ENCODE measurements at regions not wholly inside any gene's neighbourhood (a gene's known extent, or its start where the extent isn't known, plus 50 kb on each side); places are given as distances from the start of the nearest gene placed in this dataset.
"Not testable (repeated sequence)": the region's sequence is repeated elsewhere in the genome, so short reads cannot be mapped to it uniquely, and the experiment has no call there.

DNA sequence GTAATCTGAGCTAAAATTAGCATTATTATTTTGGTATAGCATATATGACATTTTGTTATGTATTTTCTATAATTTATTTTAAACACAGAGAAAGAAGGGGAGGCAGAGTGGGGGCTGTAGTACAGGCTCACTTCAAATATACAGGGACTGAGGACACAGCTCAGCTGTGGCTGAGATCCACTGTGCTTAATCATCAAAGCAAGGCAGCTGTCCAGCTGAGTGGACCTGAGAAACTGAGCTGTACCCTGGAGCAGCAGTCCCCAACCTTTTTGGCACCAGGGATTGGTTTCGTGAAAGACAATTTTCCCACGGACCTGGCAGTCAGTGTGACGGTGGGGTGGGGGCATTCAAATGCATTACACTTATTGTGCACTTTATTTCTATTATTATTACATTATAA, 687.2 kb downstream of the RNF144A start:
- no peak for DNase-seq

GRCh38 chr2:7607441-7608173, 690.4 kb downstream of the RNF144A start:
- DNase-seq, result no peak

DNA sequence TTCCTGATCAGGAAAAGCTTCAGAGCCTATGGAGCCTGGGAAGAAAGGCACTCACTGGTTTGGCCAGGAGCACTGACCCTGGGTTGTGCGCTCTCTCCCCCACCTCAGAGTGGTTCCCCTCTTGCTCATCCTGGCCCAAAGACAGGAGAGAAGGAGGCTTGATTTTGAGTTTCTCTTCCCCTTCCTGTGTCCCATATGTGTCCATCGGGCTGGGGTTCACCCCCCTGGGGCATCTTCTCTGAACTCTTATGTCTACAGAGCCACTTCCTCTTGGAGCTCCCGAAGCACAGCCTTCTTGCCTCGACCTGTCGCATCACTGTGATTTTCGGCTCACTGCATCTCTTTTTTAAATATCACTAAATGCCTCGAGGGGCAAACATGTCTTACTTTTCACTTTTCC, 692.3 kb downstream of the RNF144A start:
- DNase-seq, result no peak

GRCh38 chr2:7609974-7610373, 692.8 kb downstream of the RNF144A start:
- no peak for DNase-seq

DNA sequence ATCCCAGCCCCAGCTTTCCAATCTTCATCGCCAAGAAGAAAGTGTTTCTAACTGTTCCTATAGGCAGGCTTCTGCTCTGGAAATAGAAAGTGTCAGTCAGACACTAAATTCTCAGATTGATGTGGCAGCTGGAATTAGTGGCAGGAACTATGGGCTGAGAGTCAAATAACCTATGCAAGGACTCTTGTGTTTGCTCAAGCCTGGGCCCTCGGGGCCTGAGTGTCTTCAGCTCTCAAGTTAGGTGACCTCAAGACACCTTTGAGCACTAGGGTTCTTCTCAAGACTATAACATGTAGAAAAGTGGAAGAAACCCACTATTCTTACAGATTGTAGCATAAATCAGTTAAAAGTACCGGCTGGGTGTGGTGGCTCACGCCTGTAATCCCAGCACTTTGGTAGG, 694.5 kb downstream of the RNF144A start:
- DNase-seq, result no peak

DNA sequence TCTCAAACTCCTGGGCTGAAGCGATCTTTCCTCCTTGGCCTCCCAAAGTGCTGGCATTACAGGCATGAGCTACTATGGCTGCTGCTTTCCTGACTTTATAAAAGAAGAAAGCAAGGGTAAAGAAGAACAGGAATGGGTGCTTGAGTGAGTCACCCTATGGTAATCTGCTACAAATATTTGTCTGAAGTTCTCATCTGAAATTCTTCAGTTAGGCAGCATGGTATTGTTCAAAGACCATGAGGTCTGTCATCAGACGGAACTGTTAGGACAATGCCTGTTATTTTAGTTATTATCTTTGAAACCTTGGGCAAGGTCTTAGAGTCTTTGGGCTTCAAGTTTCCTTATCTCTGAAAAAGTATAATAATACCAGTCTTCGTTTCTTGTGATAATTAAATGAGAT, 695.8 kb downstream of the RNF144A start:
- DNase-seq, result no peak

DNA sequence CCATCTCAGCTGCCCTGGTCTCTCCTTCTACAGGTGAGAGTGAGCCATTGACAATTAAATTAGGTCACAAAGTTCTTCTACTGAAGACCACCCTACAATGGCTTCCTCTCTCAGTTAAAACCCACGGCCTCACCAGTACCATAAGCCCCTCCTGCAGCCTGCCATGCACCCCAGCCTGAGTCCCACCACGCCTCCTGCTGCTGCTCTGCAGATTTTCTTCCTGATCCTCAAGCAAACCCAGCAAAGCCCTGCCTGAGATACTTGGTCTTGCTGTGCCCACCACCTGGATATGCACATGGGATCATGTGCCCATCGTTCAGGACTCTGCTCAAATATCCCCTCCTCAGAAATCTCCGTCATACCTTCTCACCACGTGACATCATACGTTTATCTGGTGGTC, 696.6 kb downstream of the RNF144A start:
- DNase-seq, result no peak

DNA sequence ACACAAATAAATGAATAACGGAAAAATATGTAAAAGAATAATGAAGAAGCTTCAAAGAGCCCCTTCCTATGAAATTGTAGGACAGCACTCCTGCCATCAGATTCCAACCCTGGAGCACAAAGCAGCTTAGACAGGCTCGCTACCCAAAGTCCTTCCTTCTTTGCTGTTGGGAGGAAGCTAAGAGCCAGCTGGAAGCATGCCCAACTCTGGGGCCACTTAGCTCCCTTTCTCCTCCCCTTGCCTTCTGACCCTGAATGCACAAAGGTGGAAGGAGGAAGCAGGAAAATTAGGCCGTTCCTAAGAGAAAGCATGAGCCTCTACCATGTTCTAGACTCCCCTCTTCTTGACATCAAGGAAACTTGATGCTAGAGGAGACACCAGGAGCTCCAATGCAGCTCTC, 700.8 kb downstream of the RNF144A start:
- DNase-seq, result no peak

GRCh38 chr2:7619203-7619970, 702.2 kb downstream of the RNF144A start:
- no peak for DNase-seq

DNA sequence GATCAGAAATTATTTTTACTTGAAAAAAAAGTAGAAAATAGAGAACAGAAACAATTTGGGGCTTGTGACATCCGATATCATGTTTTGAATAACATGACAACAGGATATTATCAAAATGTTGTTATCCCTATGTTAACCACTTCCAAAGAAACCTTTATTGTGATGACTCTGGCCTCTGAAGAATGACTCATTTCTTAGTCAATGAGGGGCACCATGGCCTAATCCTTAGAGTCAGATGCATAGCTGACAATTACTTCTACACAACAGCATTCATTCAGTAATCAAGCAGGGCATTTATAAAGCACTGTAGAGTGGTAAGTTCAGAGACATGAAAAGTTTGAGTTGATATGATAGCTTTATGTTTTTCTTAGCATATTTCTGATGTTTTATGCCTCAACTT, 703.0 kb downstream of the RNF144A start:
- DNase-seq, result no peak

DNA sequence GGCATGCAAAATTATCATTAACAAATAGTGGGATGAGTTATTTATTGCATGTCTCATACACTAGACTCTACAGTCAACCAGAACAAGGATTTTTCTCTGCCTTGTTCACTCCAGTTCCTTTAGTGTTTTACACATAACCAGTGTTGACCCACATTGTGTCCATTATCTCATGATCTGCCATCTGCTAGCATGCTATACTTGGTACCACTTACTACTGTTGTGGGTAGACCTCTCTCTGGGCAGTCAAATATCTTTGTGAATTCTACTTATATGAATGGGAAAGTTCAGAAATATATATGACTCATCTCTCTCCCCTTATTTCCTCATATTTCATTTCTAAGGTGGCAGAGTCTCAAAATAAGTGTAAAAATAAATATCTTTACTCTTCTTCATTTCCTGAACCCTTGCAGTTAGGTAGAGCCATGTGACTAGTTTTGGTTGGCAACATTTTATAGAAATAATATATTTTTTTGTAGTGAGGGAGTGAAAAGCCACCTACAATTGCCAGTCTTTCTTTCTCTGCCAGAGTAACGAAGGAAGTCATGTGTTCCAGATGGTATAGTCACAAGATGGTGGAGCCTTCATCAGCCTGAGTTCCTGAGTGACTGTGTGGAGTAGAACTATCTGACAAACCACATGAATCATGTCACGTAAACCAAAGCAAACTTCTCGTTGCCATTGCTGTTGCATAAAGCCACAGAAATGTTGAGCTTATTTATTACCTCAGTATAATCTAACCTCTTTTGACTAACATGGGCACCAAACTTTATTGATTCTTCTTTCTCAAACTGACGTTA, 704.0 kb downstream of the RNF144A start:
- no peak for DNase-seq

GRCh38 chr2:7625392-7626138, 708.4 kb downstream of the RNF144A start:
- no peak for DNase-seq

- DNase-seq, result no peak
Measured at GRCh38 chr2:7626139-7626537, 708.9 kb downstream of the RNF144A start.

DNA sequence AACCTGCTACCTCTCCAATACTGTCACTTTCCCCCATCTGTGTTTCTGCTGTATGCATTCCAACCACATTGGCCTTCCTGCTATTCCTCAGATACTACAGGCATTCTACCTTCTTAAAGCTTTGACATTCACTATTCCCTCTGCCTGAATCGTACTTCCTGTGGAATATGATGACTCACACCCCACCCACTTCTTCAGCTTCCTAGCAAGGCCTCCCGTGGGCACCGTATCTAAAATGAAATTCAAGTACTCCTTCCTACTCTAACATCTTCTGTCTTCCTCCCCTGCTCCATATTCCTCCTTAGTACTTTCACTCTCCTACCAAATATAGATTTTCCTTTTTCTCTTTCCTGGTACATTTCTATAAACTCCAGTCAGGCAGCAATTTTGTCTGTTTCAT, 710.4 kb downstream of the RNF144A start:
- no peak for DNase-seq

DNA sequence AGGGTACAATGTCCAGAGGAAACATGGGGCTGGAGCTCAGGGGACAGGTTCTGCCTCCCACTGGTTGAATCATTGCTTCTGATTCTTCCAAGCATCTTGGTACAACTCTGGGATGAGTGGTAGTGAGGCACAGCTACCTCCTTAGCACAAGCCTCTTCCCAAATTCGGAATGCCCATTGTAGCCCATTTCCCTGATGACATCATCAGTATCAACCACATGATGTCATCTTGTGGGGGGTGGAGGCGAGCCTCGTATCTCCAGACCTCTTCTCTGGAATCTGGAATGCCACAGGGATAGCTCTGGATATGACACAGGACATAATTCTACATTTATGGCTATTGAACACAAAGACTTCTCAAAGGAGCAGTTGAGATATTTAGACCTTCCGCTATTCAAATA, 715.2 kb downstream of the RNF144A start:
- DNase-seq, result no peak

DNA sequence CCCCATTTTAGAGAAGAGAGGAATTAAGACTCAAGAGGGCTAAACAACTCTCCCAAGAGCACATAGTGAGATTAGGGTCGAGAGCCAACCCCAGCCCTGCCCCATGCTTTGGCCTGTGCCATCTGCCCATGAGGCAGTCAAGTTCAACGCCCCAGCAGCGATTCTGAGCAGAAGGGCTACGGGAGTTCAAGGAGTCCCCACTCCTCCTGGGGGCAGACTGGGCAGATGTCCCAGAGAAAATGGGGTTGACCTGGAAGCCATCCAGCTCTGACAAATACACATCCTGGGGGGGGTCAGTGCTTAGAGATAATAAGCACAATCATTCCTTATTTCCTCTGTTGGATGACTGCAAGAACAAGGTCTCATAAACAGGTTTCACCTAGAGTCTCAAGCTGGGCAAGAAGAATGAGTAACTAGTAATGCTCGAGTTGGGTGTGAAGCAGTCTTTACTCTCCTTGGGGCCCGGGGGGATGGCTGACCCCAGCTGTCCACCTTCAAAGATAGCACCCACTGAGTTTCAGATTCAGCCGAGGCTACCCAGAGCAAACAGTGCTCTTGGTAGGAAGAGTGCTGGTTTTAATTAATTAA, 716.4 kb downstream of the RNF144A start:
- no peak for DNase-seq

DNA sequence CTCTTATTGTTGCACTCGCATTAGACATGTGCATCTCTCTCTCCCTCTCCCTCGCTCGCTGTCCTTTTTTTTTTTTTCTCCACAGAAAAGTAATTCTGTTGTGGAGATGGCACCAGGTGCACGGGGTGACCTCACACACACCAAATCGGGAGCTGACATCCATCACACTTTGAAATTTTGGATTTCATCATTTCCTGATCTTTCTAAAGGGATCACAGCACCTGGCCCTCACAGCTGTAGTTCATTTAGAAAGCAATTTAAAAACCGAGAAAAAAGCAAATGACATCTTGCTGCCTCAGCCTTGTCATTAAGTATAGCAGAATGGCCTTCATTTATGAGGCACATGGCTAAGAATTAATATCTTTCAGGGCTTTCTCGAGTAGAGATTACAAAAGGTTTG, 717.2 kb downstream of the RNF144A start:
- DNase-seq, result no peak

- no peak for DNase-seq
Measured at GRCh38 chr2:7639476-7639875, 722.3 kb downstream of the RNF144A start.

- DNase-seq, result not testable (repeated sequence)
Measured at GRCh38 chr2:7641272-7641671, 724.1 kb downstream of the RNF144A start.

DNA sequence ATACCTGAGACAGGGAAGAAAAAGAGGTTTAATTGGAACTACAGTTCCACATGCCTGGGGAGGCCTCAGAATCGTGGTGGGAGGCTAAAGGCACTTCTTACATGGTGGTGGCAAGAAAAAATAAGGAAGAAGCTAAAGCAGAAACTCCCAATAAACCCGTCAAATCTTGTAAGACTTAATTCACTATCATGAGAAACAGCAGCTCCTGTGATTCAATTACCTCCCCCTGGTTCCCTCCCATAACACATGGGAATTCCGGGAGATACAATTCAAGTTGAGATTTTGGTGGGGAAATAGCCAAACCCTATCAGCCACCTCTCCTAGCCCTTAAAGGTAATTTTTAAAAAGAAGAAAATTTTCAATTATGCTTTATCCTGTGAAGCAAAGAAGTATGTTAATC, 728.8 kb downstream of the RNF144A start:
- DNase-seq, result no peak

DNA sequence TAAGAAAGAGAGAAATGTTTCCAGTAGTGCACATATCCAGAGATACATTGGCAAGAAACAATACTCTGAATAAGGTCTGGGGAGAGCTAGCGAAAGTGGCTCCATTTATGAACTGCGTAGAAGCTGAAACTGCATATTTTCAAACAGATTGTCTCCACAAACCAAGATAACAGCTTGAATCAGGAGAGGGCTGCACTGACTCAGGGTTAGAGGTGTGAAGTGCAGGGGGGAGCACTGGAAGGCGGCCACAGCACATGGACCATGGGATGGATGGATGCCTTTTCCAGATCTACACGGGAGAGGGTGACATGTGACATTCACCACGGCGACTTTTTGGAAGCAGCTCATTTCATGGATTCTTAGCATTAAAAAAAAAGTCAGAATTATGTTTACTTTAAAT, 729.4 kb downstream of the RNF144A start:
- DNase-seq, result no peak

DNA sequence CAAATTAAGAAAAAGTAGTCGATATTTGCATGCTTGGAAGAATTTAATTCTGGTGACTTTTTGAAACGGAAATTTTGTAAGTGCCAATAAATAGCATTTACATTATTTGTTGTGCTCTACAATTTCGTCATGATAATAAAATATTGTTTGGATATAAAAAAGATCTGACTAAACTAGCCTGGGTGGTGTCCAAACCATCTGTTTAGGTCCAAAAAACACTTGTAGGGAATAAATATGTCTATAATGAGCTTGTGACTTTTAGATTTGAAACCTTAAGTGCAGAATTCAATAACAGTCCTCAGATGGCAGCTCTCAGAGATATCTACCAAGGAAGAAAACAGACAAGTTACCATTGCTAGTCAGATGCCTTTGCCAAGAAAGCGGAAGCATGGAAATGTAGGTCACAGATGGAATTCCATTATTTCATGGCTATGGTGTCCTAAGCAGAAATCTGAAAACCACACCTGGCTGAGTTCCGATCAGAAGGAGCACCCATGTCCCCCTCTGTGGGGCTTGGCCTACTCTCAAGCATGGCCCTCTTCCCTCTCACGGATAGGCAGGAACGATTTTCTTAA, 731.1 kb downstream of the RNF144A start:
- no peak for DNase-seq

Data from right hindlimb (tissue), 1 donor.